HPDE6-E6E7 (cell line): ENCODE measurements at regions not wholly inside any gene's neighbourhood (a gene's known extent, or its start where the extent isn't known, plus 50 kb on each side); places are given as distances from the start of the nearest gene placed in this dataset.

ENCODE experiments used
- DNase-seq: peaks from one replicate; pipeline ENCODE4 v3.0.0; 2011; ENCODE audit warnings: missing footprints; ENCODE audit errors: extremely low spot score

DNA sequence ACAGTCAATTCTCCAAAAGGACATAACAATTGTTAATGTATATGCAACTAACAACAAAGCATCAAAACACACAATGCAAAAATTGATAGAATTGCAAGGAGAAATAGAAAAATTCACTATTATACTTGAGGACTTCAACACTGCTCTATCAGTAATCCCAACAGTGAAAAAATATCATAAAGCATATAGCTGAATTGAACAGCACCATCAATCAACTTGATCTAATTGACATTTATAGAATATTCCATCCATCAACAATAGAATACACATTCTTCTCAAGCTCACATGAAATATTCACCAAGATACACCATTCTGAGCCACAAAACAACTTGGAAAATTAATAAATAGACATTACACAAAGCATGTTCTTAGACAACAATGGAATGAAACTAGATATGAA, 60.1 kb upstream of the ASXL3 start:
- DNase-seq = no peak

DNA sequence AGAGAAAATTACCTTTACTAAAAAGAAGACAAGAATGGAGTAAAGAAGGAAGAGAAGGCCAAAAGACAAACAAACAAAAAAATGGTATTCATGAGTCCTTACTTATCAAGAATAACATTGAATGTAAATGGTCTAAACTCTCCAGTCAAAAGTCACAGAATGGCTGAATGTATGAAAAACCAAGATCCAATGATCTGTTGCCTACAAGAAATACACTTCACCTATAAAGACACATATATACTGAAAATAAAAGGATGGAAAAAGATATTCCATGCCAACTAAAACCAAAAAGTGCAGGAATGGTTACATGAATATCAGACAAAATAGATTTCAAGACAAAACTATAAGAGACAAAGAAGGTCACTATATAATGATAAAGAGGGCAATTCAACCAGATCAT, 65.0 kb upstream of the ASXL3 start:
- no peak for DNase-seq

DNA sequence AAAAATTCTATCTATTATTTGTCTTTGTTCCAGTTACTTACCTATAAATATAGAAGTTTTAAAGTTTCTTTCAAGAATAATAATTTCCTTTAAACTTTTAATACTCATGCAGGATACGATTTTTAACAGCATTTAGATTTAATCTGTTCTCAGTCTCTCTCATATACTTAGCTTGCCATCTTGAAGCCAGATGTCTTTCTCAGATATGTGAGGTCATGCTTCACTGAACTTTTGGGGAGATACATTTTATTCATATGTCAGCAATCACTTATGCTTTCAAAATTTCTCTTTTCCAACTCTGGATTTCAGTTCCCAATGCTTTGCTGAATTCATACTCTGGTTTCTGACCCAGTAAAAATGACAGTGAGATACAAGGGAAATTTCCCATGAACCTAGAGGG, 66.5 kb upstream of the CCDC178 start:
- DNase-seq = no peak

DNA sequence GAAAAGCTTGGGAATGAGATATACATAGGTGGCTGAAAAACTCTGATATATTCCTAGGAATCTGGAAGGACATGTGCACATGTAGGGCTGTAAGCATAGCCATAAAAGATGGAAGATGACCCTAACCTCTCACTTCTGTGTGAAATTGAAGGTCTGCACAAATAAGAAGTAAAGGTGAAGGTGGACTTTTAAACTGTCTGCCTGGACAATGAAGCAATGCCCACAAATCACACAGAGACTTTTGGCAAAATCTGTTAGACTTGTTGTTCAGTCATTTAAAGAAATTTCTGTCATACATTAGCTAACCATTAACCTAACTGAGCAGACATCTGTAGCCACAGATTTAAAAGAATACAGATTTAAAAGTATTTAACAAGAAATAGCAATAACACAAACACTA, 65.3 kb upstream of the CCDC178 start:
- no peak for DNase-seq

DNA sequence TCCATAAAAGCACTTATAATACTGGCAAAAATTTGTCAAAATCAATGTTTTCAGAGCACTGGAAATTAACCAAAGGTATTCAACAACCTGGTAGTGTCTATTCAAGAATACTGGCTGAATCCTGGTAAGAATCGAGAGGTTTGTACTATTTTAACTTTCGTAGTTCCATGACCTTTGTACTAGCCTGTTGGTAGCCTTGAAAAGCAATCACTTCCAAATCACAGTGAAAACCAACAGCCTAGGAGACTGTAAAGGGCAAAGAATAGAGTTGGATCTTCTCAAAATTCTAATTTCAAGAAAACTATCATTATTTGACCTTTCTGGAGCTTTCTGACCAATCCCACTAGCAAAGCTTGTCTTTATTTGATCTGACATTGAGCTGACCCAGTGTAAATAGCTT, 64.8 kb upstream of the CCDC178 start:
- no peak for DNase-seq

DNA sequence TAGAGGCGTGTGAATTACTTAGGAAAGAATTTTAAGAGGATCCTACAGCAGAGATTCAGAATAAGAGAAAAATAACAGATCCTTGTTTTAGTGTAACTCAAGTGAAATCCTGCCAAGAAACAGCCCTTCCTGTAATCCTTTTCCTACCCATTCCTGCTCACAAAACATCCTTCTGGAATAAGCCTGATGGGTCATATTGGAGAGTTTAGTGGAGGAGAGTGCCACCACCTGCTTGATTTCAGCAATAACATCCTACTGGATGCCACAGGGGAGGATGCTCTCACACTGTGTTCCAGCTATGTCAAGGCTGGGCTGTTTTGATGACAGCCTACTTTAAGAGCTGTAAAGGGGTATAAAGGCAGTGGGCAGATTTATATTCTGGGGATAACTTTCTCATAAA, 54.8 kb upstream of the CCDC178 start:
- peak; percentile 19 for DNase-seq
